Parathyroid adenoma (tissue), 2 donors: ENCODE measurements at regions not wholly inside any gene's neighbourhood (a gene's known extent, or its start where the extent isn't known, plus 50 kb on each side); places are given as distances from the start of the nearest gene placed in this dataset.

ENCODE experiments used
- H2AFZ ChIP-seq: fragments of 300-600 bp; sonication (generic); one replicate; pipeline ENCODE4 v1.7.0; 2017; ENCODE audit warnings: antibody characterized with exemption, mild to moderate bottlenecking
- H3K27ac ChIP-seq: fragments of 300-600 bp; sonication (generic); one replicate; pipeline ENCODE4 v1.7.0; 2017
- H3K27me3 ChIP-seq: fragments of 300-600 bp; sonication (generic); one replicate; pipeline ENCODE4 v1.7.0; 2017; ENCODE audit warnings: low read length; ENCODE audit not compliant: control insufficient read depth, insufficient read depth
- H3K36me3 ChIP-seq: fragments of 300-600 bp; sonication (generic); one replicate; pipeline ENCODE4 v1.7.0; 2017; ENCODE audit warnings: low read length; ENCODE audit not compliant: control insufficient read depth, insufficient read depth
- H3K4me1 ChIP-seq: fragments of 300-600 bp; sonication (generic); one replicate; pipeline ENCODE4 v1.7.0; 2017; ENCODE audit warnings: control low read depth
- H3K4me2 ChIP-seq: fragments of 300-600 bp; sonication (generic); one replicate; pipeline ENCODE4 v1.7.0; 2017; ENCODE audit warnings: low read length
- H3K4me3 ChIP-seq: fragments of 300-600 bp; sonication (generic); one replicate; pipeline ENCODE4 v1.7.0; 2017; ENCODE audit warnings: low read depth, low read length
- H3K79me2 ChIP-seq: fragments of 300-600 bp; sonication (generic); one replicate; pipeline ENCODE4 v1.7.0; 2017; ENCODE audit warnings: control low read depth
- H3K9ac ChIP-seq: fragments of 300-600 bp; sonication (generic); one replicate; pipeline ENCODE4 v1.7.0; 2017; ENCODE audit warnings: mild to moderate bottlenecking
- H3K9me3 ChIP-seq: fragments of 300-600 bp; sonication (generic); one replicate; pipeline ENCODE4 v1.7.0; 2017; ENCODE audit warnings: low read length; ENCODE audit not compliant: control insufficient read depth
- TF ChIP-seq, protein P1 (sequence below): fragments of 300-600 bp; sonication (generic); IDR thresholded peaks from one replicate; pipeline ENCODE4 v1.7.0; 2017; ENCODE audit warnings: antibody characterized with exemption, mild to moderate bottlenecking
- donor health status: primary hyperparathyroidism.

DNA sequence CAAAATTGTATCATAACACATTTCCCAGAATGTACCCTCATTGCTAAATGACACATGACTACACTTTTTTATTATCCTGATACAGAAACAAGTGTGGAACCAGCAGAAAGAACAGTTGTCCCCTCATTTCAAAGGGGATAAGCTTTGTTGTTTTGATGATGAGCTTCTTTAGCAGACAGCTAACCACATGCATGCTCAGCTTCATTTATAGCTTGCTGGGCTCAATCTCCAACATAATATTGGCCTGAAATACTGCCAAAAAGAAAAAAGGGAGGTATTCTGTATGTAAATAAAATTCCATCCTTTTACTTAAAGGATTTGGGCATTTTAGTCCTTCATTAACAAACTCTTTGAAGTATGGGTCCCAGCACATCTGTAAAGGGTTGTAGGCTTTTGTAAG is 120.4 kb downstream of the SPATA31D1 start:
- H3K27ac ChIP-seq: no peak overlapping the region
- H3K79me2 ChIP-seq: no peaks in the 10 kb centered on the region
- no peaks in the 10 kb centered on the region for H3K9me3 ChIP-seq
- H3K9ac ChIP-seq: no peak overlapping the region
- TF ChIP-seq, protein P1, sequence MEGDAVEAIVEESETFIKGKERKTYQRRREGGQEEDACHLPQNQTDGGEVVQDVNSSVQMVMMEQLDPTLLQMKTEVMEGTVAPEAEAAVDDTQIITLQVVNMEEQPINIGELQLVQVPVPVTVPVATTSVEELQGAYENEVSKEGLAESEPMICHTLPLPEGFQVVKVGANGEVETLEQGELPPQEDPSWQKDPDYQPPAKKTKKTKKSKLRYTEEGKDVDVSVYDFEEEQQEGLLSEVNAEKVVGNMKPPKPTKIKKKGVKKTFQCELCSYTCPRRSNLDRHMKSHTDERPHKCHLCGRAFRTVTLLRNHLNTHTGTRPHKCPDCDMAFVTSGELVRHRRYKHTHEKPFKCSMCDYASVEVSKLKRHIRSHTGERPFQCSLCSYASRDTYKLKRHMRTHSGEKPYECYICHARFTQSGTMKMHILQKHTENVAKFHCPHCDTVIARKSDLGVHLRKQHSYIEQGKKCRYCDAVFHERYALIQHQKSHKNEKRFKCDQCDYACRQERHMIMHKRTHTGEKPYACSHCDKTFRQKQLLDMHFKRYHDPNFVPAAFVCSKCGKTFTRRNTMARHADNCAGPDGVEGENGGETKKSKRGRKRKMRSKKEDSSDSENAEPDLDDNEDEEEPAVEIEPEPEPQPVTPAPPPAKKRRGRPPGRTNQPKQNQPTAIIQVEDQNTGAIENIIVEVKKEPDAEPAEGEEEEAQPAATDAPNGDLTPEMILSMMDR: no peak
- H3K27me3 ChIP-seq: no peaks in the 10 kb centered on the region
- H3K4me3 ChIP-seq: no peak overlapping the region
- no peak overlapping the region for H3K4me2 ChIP-seq
- no peaks in the 10 kb centered on the region for H3K4me1 ChIP-seq
- H3K36me3 ChIP-seq: no peaks in the 10 kb centered on the region
- H2AFZ ChIP-seq: no peak overlapping the region

DNA sequence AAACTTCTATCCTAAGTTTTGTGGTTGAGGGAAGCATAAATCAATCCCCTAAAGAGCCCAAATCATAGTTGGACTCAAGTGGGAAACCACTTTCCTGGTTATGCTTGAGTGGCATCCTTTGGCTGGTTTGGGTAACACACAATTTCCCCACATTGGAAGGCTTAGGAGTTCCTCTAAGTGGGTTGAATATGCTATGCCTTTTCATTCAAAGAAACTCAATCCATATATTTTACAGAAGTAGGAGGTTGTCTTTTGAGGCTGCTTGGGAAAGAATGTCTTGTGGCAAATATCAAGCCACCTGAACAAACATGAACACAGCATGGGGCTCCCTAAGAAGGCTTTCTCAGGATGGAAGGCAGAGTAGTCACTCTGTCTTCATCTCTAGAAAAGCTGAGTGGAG is 121.1 kb downstream of the SPATA31D1 start:
- H3K36me3 ChIP-seq: no peaks in the 10 kb centered on the region
- no peak overlapping the region for H2AFZ ChIP-seq
- no peak overlapping the region for H3K9ac ChIP-seq
- TF ChIP-seq, protein P1: no peak
- no peak overlapping the region for H3K27ac ChIP-seq
- H3K27me3 ChIP-seq: no peaks in the 10 kb centered on the region
- no peaks in the 10 kb centered on the region for H3K4me1 ChIP-seq
- no peak overlapping the region for H3K4me3 ChIP-seq
- no peaks in the 10 kb centered on the region for H3K9me3 ChIP-seq
- H3K79me2 ChIP-seq: no peaks in the 10 kb centered on the region
- no peak overlapping the region for H3K4me2 ChIP-seq

DNA sequence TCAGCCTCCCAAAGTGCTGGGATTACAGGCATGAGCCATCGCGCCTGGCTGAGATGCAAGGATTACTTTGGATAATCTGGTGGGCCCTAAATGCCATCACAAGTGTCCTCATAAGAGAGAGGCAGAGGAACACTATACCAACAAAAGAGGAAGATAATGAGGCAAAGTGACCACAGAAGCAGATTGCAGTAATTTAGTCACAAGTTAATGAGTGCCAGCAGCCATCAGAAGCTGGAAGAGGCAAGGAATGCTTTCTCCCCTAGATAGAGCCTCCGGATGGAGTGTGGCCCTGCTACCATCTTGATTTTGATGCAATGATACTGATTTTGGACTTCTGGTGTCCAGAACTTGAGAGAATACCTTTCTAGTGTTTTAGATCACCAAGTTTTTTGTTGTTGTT is 122.3 kb downstream of the SPATA31D1 start:
- Histone ChIP-seq H3K27me3 (no peaks in the 10 kb centered on the region), H2AFZ (no peak overlapping the region), H3K79me2 (no peaks in the 10 kb centered on the region), H3K4me1 (no peaks in the 10 kb centered on the region), H3K9ac (no peak overlapping the region), H3K4me3 (no peak overlapping the region), H3K27ac (no peak overlapping the region), H3K4me2 (no peak overlapping the region), H3K36me3 (no peaks in the 10 kb centered on the region), H3K9me3 (no peaks in the 10 kb centered on the region)
- TF ChIP-seq, protein P1: no peak

DNA sequence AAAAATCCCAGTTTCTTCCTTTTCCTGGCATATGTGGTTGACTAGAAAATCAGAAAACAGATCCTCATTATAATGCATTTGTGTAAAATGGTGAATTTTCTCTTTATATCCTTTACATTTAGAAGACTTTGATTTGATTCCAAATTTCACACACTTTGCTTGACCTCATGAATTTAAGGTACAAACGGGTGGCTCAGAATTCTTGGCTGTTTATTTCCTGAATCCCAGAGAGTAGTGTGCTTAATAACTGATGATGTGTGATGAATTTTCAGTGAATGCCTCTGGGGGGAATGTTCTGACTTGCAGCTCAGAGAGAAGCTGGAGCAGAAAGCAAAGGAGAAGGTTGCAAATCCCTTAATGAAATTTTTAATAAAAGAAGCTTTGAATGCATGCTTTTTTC is 126.8 kb downstream of the SPATA31D1 start:
- TF ChIP-seq, protein P1: no peak
- Histone ChIP-seq H2AFZ (no peak overlapping the region), H3K9ac (no peak overlapping the region), H3K4me3 (no peak overlapping the region), H3K4me1 (no peaks in the 10 kb centered on the region), H3K27me3 (no peaks in the 10 kb centered on the region), H3K9me3 (no peaks in the 10 kb centered on the region), H3K36me3 (no peaks in the 10 kb centered on the region), H3K4me2 (no peak overlapping the region), H3K79me2 (no peaks in the 10 kb centered on the region), H3K27ac (no peak overlapping the region)

DNA sequence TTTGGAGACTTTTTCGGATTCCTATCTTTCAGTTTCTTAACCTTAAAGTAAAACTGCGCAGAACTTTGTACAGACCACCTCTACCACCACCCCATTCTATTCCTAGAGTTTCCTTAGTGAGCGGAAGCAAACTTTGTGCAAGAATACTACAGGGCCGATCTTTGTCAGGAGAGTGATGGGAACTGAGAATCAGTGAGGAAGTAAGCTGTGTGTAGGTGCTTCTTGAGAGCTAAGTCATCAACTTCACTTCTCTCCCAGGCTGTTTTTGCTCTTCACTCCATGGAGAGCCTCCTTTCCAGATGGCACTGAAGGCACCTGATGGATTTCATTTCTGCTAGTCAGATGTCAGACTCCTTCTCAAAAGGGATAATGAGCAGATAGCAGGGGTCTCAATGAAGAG is 127.3 kb downstream of the SPATA31D1 start:
- H3K4me1 ChIP-seq: no peaks in the 10 kb centered on the region
- H3K27me3 ChIP-seq: no peaks in the 10 kb centered on the region
- no peaks in the 10 kb centered on the region for H3K79me2 ChIP-seq
- no peak overlapping the region for H3K4me3 ChIP-seq
- TF ChIP-seq, protein P1: no peak
- H3K9me3 ChIP-seq: no peaks in the 10 kb centered on the region
- H3K36me3 ChIP-seq: no peaks in the 10 kb centered on the region
- no peak overlapping the region for H2AFZ ChIP-seq
- no peak overlapping the region for H3K4me2 ChIP-seq
- H3K27ac ChIP-seq: no peak overlapping the region
- no peak overlapping the region for H3K9ac ChIP-seq
